ENCODE measurements at regions not wholly inside any gene's neighbourhood (a gene's known extent, or its start where the extent isn't known, plus 50 kb on each side); places are given as distances from the start of the nearest gene placed in this dataset.

DNA sequence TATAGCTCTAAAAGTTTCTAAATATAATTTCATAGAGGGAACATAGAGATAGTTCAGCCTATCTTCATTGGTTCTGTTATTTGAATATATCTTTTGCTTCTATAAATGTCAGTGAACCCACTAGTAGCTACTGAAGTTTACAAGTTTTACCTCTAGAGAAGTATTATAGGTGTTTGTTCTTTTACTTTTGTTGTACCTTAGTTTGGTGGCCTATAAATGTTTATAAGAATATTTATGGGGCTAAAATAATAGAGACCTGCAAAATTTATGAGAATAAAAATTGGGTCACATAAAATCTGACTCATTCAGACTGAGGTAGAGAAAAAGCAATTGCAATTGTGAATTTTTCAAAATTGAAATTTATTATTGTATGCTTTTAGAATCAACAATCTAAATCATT, 162.6 kb downstream of the SERPINI1 start:
- Histone ChIP-seq H3K9me2 (ENCODE audit: low read depth, low read length) (no peaks in the 10 kb centered on the region), H3K27me3 (ENCODE audit: insufficient read depth, low read length) (no peaks in the 10 kb centered on the region), H3K27ac (ENCODE audit: low read depth, low read length, poor library complexity, severe bottlenecking) (no peak overlapping the region), H3F3A (ENCODE audit: insufficient read depth, low read length) (no peaks in the 10 kb centered on the region), H3K4me2 (ENCODE audit: low read length) (no peak overlapping the region), H3K79me2 (ENCODE audit: insufficient read depth, low read length) (no peaks in the 10 kb centered on the region), H4K20me1 (ENCODE audit: insufficient read depth, low read length) (no peaks in the 10 kb centered on the region), H3K36me3 (ENCODE audit: insufficient read depth, low read length) (no peaks in the 10 kb centered on the region), H3K4me3 (ENCODE audit: low read depth, low read length, poor library complexity, severe bottlenecking) (no peak overlapping the region), H3K4me1 (ENCODE audit: insufficient read depth, low read length, severe bottlenecking) (no peaks in the 10 kb centered on the region), H3K9ac (ENCODE audit: low read length) (no peak overlapping the region), H2AFZ (ENCODE audit: low read length) (no peak overlapping the region), H3K9me3 (ENCODE audit: low read length) (no peaks in the 10 kb centered on the region)
- no peak for TF ChIP-seq EZH2 (IDR thresholded peaks at IDR 0.05; ENCODE audit: borderline replicate concordance, low read length)
- TF ChIP-seq, protein P1, sequence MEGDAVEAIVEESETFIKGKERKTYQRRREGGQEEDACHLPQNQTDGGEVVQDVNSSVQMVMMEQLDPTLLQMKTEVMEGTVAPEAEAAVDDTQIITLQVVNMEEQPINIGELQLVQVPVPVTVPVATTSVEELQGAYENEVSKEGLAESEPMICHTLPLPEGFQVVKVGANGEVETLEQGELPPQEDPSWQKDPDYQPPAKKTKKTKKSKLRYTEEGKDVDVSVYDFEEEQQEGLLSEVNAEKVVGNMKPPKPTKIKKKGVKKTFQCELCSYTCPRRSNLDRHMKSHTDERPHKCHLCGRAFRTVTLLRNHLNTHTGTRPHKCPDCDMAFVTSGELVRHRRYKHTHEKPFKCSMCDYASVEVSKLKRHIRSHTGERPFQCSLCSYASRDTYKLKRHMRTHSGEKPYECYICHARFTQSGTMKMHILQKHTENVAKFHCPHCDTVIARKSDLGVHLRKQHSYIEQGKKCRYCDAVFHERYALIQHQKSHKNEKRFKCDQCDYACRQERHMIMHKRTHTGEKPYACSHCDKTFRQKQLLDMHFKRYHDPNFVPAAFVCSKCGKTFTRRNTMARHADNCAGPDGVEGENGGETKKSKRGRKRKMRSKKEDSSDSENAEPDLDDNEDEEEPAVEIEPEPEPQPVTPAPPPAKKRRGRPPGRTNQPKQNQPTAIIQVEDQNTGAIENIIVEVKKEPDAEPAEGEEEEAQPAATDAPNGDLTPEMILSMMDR (IDR thresholded peaks at IDR 0.05; ENCODE audit: low read length): no peak

DNA sequence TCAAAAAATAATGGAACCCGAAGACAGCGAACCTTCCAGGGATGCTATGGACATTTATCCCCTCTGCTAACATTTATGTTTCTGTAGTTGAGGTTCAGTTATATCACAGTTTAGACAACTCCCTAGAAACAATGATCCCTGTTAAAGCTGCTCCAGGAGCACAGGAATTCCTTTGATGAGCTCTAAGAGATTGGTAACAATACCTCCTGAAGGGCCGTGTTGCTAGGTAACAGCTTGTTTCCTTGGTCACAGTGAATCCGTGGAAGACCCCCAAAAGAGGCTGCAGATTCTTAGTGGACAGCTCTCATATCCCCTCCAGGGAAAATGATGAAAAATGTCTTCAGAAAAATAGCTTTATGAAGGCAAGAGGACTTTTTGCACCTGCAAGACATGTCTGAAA, 160.2 kb downstream of the SERPINI1 start:
- Histone ChIP-seq H3K9me2 (ENCODE audit: low read depth, low read length) (no peaks in the 10 kb centered on the region), H3K27ac (ENCODE audit: low read depth, low read length, poor library complexity, severe bottlenecking) (no peak overlapping the region), H3F3A (ENCODE audit: insufficient read depth, low read length) (no peaks in the 10 kb centered on the region), H3K9me3 (ENCODE audit: low read length) (no peaks in the 10 kb centered on the region), H2AFZ (ENCODE audit: low read length) (no peak overlapping the region), H3K4me3 (ENCODE audit: low read depth, low read length, poor library complexity, severe bottlenecking) (no peak overlapping the region), H3K27me3 (ENCODE audit: insufficient read depth, low read length) (no peaks in the 10 kb centered on the region), H3K4me2 (ENCODE audit: low read length) (no peak overlapping the region), H3K4me1 (ENCODE audit: insufficient read depth, low read length, severe bottlenecking) (no peaks in the 10 kb centered on the region), H3K36me3 (ENCODE audit: insufficient read depth, low read length) (no peaks in the 10 kb centered on the region), H3K79me2 (ENCODE audit: insufficient read depth, low read length) (no peaks in the 10 kb centered on the region), H4K20me1 (ENCODE audit: insufficient read depth, low read length) (no peaks in the 10 kb centered on the region), H3K9ac (ENCODE audit: low read length) (no peak overlapping the region)
- TF ChIP-seq, protein P1 (IDR thresholded peaks at IDR 0.05; ENCODE audit: low read length): no peak
- TF ChIP-seq EZH2 (IDR thresholded peaks at IDR 0.05; ENCODE audit: borderline replicate concordance, low read length): no peak

DNA sequence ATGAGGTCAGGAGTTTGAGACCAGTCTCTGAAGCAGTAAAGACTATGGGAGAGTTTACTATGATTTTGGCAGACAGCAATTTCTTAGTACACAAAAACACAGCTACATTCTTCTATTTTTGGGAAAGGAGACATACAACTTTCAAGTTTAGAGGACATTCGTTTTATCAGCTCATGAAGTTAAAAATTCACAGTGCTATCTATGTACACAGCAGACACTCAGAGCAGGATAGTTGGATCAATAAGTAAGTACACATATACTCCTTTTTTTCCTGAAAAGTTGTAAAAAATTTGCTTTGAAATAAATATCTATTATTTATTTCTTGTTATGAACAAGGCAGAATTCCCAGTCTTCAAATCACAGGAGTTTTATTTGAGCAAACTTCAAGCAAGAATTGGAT, 159.7 kb downstream of the SERPINI1 start:
- Histone ChIP-seq H3K36me3 (ENCODE audit: insufficient read depth, low read length) (no peaks in the 10 kb centered on the region), H3F3A (ENCODE audit: insufficient read depth, low read length) (no peaks in the 10 kb centered on the region), H3K4me3 (ENCODE audit: low read depth, low read length, poor library complexity, severe bottlenecking) (no peak overlapping the region), H2AFZ (ENCODE audit: low read length) (no peak overlapping the region), H3K27me3 (ENCODE audit: insufficient read depth, low read length) (no peaks in the 10 kb centered on the region), H3K9ac (ENCODE audit: low read length) (no peak overlapping the region), H3K9me2 (ENCODE audit: low read depth, low read length) (no peaks in the 10 kb centered on the region), H3K27ac (ENCODE audit: low read depth, low read length, poor library complexity, severe bottlenecking) (no peak overlapping the region), H3K4me2 (ENCODE audit: low read length) (no peak overlapping the region), H3K79me2 (ENCODE audit: insufficient read depth, low read length) (no peaks in the 10 kb centered on the region), H3K4me1 (ENCODE audit: insufficient read depth, low read length, severe bottlenecking) (no peaks in the 10 kb centered on the region), H4K20me1 (ENCODE audit: insufficient read depth, low read length) (no peaks in the 10 kb centered on the region), H3K9me3 (ENCODE audit: low read length) (no peaks in the 10 kb centered on the region)
- TF ChIP-seq EZH2 (IDR thresholded peaks at IDR 0.05; ENCODE audit: borderline replicate concordance, low read length): no peak
- TF ChIP-seq, protein P1 (IDR thresholded peaks at IDR 0.05; ENCODE audit: low read length): no peak

Measured in OCI-LY1 (cell line).